Pancreas (tissue), 10 donors: ENCODE measurements at regions not wholly inside any gene's neighbourhood (a gene's known extent, or its start where the extent isn't known, plus 50 kb on each side); places are given as distances from the start of the nearest gene placed in this dataset.

Experiments used
- ATAC-seq, 4 donors: fragments of 200-7000 bp; cut with Tn5 transposase; one replicate each; pipeline versions ENCODE4 v1.8.0 to v1.9.1; 2020; ENCODE audit warnings: mild to moderate bottlenecking in 4 of 4, moderate library complexity in 4 of 4
- DNase-seq, 6 donors: peaks; one replicate each; pipeline ENCODE4 v3.0.0-alpha.2; 2020
- FAIRE-seq: peaks from 2 replicates; lab custom pipeline; 2012; peaks lifted over from hg19 to GRCh38; lab: Jason Lieb, UNC
- H3K27ac ChIP-seq, 4 donors: fragments of 200-600 bp; sonication (generic); 1 replicate in 3 of 4; 2 replicates in 1 of 4; pipeline versions ENCODE4 v1.5.0 to v1.8.0; 2020
- H3K27me3 ChIP-seq, 4 donors: fragments of 200-600 bp; one replicate each; pipeline ENCODE4 v1.8.0; 2021
- H3K36me3 ChIP-seq, 3 donors: fragments of 200-600 bp; sonication (generic) in 1 of 3; one replicate each; pipeline versions ENCODE4 v1.5.0 to v1.8.0; 2020 to 2021
- H3K4me1 ChIP-seq, 3 donors: fragments of 200-600 bp; one replicate each; pipeline ENCODE4 v1.8.0; 2021
- H3K4me3 ChIP-seq, 4 donors: fragments of 200-600 bp; sonication (generic) in 2 of 4; one replicate each; pipeline versions ENCODE4 v1.5.0 to v1.8.0; 2020 to 2021
- H3K9me3 ChIP-seq, 4 donors: fragments of 200-600 bp; one replicate each; pipeline ENCODE4 v1.8.0; 2021
- WGBS, 2 donors: extraction: QIAGEN DNeasy Blood & Tissue Kit; methylation state at CpG; one replicate each; pipeline ENCODE4 v1.1.7; 2013; 5-methylcytosine and 5-hydroxymethylcytosine counted together
- intact Hi-C, 3 donors: fragments of 100-400 bp; cut with DNase I; formaldehyde crosslinking; loops; one replicate each; pipeline versions ENCODE4 v1.11.1 to v1.14.2; 2022
- TF ChIP-seq, protein P1 (sequence below), 4 donors: fragments of 200-600 bp; sonication (generic) in 3 of 4; IDR thresholded peaks; one replicate each; pipeline versions ENCODE4 v1.5.0 to v1.8.0; 2021; ENCODE audit warnings: antibody characterized with exemption in 4 of 4
- donor health status: healthy with polysubstance abuse.
- donor health status: DM: no; HTN: no; CAD: no; lungs with moderate emphysema.
- donor health status: DM: no; HTN: no; CAD: no.
- donor health status: control.
- donor health status: control.
- donor health status: Bipolar disorder and iron deficiency.
- donor health status: DM: yes; HTN: yes; CAD: no.
- donor health status: DM: no; HTN: no; CAD: no.
- donor health status: DM: no; HTN: no; CAD: no.
- donor health status: DM: yes; HTN: yes; CAD: no.

DNA sequence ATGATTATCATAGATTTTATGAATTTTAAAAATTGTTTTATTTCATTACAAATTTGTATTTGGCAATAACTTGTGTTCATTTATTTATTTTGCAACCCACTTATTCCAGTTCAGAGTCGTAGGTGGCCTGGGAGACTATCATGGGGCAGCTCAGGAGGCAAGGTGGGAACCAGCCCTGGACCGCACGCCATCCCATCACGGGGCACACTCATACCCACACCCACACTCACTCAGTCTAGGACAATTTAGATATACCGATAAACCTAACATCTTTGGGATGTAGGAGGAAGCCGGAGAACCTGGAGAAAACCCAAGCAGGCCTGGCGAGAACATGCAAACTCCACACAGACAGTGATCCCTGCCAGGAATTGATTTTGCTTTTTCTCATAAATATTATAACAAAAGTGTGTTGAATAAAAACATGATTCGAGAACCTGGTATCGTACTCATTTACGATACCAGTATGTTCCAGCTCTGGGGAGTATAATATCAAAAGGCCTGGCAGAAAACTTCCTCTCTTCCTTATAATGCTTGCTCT is 205.3 kb downstream of the NFKBIZ start:
- ATAC-seq, result no peak
- Histone ChIP-seq H3K27ac (no peak overlapping the region), H3K4me3 (no peak overlapping the region), H3K9me3 (no peaks in the 10 kb centered on the region), H3K27me3 (no peaks in the 10 kb centered on the region), H3K36me3 (no peaks in the 10 kb centered on the region), H3K4me1 (peaks cover 0 to 2% (median 0%) of the 10 kb centered on the region in 3 donors)
- no peak for DNase-seq
- FAIRE-seq, result no peak
- intact Hi-C loops, result no loop called here
- TF ChIP-seq, protein P1, sequence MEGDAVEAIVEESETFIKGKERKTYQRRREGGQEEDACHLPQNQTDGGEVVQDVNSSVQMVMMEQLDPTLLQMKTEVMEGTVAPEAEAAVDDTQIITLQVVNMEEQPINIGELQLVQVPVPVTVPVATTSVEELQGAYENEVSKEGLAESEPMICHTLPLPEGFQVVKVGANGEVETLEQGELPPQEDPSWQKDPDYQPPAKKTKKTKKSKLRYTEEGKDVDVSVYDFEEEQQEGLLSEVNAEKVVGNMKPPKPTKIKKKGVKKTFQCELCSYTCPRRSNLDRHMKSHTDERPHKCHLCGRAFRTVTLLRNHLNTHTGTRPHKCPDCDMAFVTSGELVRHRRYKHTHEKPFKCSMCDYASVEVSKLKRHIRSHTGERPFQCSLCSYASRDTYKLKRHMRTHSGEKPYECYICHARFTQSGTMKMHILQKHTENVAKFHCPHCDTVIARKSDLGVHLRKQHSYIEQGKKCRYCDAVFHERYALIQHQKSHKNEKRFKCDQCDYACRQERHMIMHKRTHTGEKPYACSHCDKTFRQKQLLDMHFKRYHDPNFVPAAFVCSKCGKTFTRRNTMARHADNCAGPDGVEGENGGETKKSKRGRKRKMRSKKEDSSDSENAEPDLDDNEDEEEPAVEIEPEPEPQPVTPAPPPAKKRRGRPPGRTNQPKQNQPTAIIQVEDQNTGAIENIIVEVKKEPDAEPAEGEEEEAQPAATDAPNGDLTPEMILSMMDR (IDR thresholded peaks at IDR 0.05), result no peak
- WGBS, 2 donors, result 44 to 65% methylated on average over 10 of the region's 10 CpGs

DNA sequence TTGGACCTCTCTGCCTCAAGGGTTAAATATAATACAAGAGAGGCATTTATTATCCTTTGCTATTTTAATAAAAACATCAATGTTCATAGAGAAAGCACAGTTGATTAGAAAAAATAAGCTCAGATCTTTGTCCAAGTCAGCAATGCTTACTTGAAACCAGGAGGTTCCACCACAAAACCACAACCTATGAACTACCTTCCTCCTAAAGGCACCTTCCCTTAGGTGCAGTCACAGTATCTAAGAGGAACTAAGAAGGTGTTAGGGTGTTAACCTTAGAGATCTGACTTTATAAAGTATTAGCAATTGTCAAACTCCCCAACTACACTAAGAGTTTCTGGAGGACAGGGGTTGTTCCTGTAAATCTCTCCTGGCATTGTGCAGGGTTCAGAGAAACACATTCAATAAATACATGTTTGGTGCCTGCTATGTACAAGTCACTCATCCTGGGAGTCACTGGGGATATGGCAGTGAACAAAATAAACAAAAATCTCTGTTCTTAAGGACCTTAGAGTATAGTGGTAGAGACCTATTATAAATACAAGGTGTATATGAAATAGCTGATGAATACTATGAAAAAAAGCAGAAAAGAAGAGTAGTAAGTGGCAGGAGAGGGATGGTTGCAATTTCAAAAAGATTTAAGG is 208.6 kb downstream of the NFKBIZ start:
- no peak overlapping the region for H3K27ac ChIP-seq
- H3K36me3 ChIP-seq, result no peaks in the 10 kb centered on the region
- H3K4me3 ChIP-seq, result no peak overlapping the region
- TF ChIP-seq, protein P1 (IDR thresholded peaks at IDR 0.05), result no peak
- no peaks in the 10 kb centered on the region for H3K9me3 ChIP-seq
- intact Hi-C loops, result no loop called here
- no peak for FAIRE-seq
- peaks cover 0 to 2% (median 0%) of the 10 kb centered on the region in 3 donors for H3K4me1 ChIP-seq
- no peaks in the 10 kb centered on the region for H3K27me3 ChIP-seq
- no peak for DNase-seq
- ATAC-seq, result peak in 1 of 4 donors; percentile 30

DNA sequence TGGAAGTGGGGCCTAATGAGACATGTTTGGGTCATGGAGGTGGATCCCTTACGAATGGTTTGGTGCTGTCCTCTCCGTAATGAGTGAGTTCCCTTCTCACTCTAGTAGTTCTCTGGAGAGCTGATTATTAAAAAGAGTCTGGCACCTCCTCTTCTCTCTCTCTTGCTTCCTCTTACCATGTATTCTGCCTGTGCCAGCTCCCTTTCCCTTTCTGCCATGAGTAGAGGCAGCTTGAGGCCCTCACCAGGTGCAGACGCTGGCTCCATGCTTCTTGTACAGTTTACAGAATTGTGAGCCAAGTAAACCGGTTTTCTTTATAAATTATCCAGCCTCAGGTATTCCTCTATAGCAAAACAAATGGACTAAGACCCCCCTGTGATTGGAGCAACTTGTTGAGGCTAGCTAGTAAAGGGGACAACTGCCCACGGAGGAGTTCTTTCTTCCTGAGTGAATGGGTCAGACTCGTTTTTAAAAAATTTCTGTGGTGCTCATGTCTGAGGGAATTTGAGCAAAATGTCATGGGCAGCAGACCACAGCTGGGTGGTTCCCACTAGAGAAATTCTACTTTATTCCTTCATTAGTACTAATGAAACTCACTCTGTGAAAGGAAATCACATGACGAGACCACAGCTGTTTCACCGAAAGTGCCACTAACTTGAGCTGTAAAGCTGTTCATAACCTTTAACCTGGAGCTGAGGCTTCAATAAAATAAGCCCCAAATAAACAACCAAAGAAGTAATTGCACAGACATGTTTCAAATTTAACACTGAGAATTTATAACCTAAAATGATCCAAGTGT is 210.0 kb downstream of the NFKBIZ start:
- TF ChIP-seq, protein P1 (IDR thresholded peaks at IDR 0.05), result no peak
- Histone ChIP-seq H3K27me3 (no peaks in the 10 kb centered on the region), H3K4me3 (no peak overlapping the region), H3K4me1 (peaks cover 0 to 2% (median 0%) of the 10 kb centered on the region in 3 donors), H3K36me3 (no peaks in the 10 kb centered on the region), H3K27ac (no peak overlapping the region), H3K9me3 (no peaks in the 10 kb centered on the region)
- intact Hi-C loops, result no loop called here
- FAIRE-seq (no peak), ATAC-seq (no peak), DNase-seq (no peak)
- WGBS, 2 donors, result 82 to 85% methylated on average over 8 of the region's 8 CpGs

DNA sequence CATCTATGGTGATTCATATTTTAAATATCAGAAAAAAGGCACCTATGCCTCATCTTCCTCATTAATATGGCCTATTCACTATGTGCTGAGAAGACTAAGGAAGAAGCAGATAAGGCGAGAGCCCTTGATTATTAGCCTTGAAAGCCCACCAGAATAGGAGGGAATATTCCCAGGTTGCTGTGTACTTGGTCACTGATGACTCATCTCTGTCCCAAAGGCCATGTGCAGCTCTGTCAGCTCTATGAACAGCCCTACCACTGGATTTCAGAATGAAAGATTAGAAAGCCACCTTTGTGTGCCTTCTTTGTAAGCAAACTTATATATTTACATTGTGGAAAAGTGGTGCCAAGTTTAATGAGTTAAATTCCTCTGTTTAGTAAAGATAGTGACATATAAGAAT is 211.5 kb downstream of the NFKBIZ start:
- Histone ChIP-seq H3K4me1 (no peaks in the 10 kb centered on the region), H3K4me3 (no peak overlapping the region), H3K27ac (no peak overlapping the region), H3K27me3 (no peaks in the 10 kb centered on the region), H3K36me3 (no peaks in the 10 kb centered on the region), H3K9me3 (no peaks in the 10 kb centered on the region)
- no peak for FAIRE-seq
- ATAC-seq, result peak in 3 of 4 donors; percentile 44 to 60 (median 59)
- intact Hi-C loops, result no loop called here
- WGBS, 2 donors, result 63 to 74% methylated on average over 1 of the region's 1 CpG
- TF ChIP-seq, protein P1 (IDR thresholded peaks at IDR 0.05), result no peak
- no peak for DNase-seq
